Tibial nerve (tissue), 4 donors: ENCODE measurements at regions not wholly inside any gene's neighbourhood (a gene's known extent, or its start where the extent isn't known, plus 50 kb on each side); places are given as distances from the start of the nearest gene placed in this dataset.

Experiments used
- EP300 ChIP-seq, 2 donors: sonication (generic); formaldehyde crosslinking; IDR thresholded peaks; one replicate each; pipeline ENCODE4 v1.6.1; 2017; ENCODE audit warnings: antibody characterized with exemption in 2 of 2, mild to moderate bottlenecking in 1 of 2
- POLR2A ChIP-seq, 2 donors: fragments of 450-650 bp; IDR thresholded peaks; one replicate each; pipeline ENCODE4 v1.6.1; 2017; ENCODE audit warnings: antibody characterized with exemption in 2 of 2, mild to moderate bottlenecking in 2 of 2, moderate library complexity in 2 of 2
- TF ChIP-seq, protein P1 (sequence below), 5 experiments: fragments of 200-600 bp in 3 of 5; fragments of 450-650 bp in 2 of 5; sonication (generic) in 3 of 5; IDR thresholded peaks; one replicate each; pipeline ENCODE4 v1.5.1; 2016 to 2019; ENCODE audit warnings: antibody characterized with exemption in 5 of 5, mild to moderate bottlenecking in 3 of 5, moderate library complexity in 2 of 5

DNA sequence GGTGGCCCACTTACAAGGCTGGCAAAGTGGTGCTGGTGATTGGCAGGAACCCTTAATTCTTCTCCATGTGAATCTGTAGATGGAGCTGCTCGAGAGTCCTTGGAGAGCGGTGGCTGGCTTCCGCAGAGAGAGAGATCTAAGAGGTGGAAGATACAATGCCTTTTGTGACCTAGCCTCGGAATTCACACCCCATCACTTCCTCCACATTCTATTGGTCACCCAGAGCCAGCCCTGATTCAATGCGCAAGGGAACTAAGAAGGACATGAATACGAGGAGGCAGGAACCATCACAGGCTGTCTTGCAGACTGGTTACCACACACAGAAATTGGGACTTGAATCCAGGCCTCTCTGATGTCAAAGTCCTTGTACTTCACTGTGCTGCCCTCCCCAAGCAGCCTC is 128.9 kb upstream of the PROKR2 start:
- TF ChIP-seq, protein P1, sequence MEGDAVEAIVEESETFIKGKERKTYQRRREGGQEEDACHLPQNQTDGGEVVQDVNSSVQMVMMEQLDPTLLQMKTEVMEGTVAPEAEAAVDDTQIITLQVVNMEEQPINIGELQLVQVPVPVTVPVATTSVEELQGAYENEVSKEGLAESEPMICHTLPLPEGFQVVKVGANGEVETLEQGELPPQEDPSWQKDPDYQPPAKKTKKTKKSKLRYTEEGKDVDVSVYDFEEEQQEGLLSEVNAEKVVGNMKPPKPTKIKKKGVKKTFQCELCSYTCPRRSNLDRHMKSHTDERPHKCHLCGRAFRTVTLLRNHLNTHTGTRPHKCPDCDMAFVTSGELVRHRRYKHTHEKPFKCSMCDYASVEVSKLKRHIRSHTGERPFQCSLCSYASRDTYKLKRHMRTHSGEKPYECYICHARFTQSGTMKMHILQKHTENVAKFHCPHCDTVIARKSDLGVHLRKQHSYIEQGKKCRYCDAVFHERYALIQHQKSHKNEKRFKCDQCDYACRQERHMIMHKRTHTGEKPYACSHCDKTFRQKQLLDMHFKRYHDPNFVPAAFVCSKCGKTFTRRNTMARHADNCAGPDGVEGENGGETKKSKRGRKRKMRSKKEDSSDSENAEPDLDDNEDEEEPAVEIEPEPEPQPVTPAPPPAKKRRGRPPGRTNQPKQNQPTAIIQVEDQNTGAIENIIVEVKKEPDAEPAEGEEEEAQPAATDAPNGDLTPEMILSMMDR (IDR thresholded peaks at IDR 0.05), result no peak
- TF ChIP-seq EP300 (IDR thresholded peaks at IDR 0.05), result no peak
- no peak for TF ChIP-seq POLR2A (IDR thresholded peaks at IDR 0.05)
